Thoracic aorta (tissue), 2 donors: ENCODE measurements at regions not wholly inside any gene's neighbourhood (a gene's known extent, or its start where the extent isn't known, plus 50 kb on each side); places are given as distances from the start of the nearest gene placed in this dataset.

Experiments used
- ATAC-seq: fragments of 150-250 bp; one replicate; pipeline ENCODE4 v1.8.0; 2017; ENCODE audit warnings: low read depth; ENCODE audit not compliant: insufficient number of reproducible peaks, low FRiP score
- DNase-seq: peaks from one replicate; pipeline ENCODE4 v3.0.0-alpha.2; 2020; ENCODE audit warnings: low spot score
- H3K27ac ChIP-seq, 2 donors: fragments of 200-600 bp; sonication (generic); 1 replicate in 1 of 2; 2 replicates in 1 of 2; pipeline ENCODE4 v1.5.1; 2016; ENCODE audit warnings: mild to moderate bottlenecking in 2 of 2, moderate library complexity in 2 of 2
- H3K27me3 ChIP-seq: fragments of 200-600 bp; sonication (generic); replicated peaks from 2 replicates; pipeline ENCODE4 v1.6.0; 2016; ENCODE audit warnings: mild to moderate bottlenecking; ENCODE audit not compliant: insufficient read depth
- H3K36me3 ChIP-seq: fragments of 200-600 bp; sonication (generic); one replicate; pipeline ENCODE4 v1.5.1; 2016
- H3K4me1 ChIP-seq, 2 donors: fragments of 200-600 bp; sonication (generic); 1 replicate in 1 of 2; 2 replicates in 1 of 2; pipeline versions ENCODE4 v1.5.1 to v1.6.0; 2016; ENCODE audit warnings: low read depth in 2 of 2, mild to moderate bottlenecking in 1 of 2; ENCODE audit not compliant: control insufficient read depth in 1 of 2
- H3K4me3 ChIP-seq: fragments of 200-600 bp; sonication (generic); 2 replicates; pipeline ENCODE4 v1.5.1; 2016; ENCODE audit warnings: mild to moderate bottlenecking
- H3K9me3 ChIP-seq: fragments of 200-600 bp; sonication (generic); 2 replicates; pipeline ENCODE4 v1.5.1; 2016
- CTCF ChIP-seq: fragments of 200-600 bp; sonication (generic); IDR thresholded peaks from one replicate; pipeline ENCODE4 v1.5.1; 2019; ENCODE audit warnings: antibody characterized with exemption

- Histone ChIP-seq H3K9me3 (no peaks in the 10 kb centered on the region), H3K27me3 (no peaks in the 10 kb centered on the region), H3K4me3 (peak overlapping the region; percentile 71), H3K36me3 (no peaks in the 10 kb centered on the region), H3K27ac (peak overlapping the region; percentile 52 to 86), H3K4me1 (peaks cover 12 to 35% of the 10 kb centered on the region in 2 donors)
- peak; percentile 38 for TF ChIP-seq CTCF
- ATAC-seq (peak; percentile 68), DNase-seq (peak; percentile 16)
Measured at GRCh38 chr13:109869312-109870237, 83.2 kb upstream of the IRS2 start.

- DNase-seq (no peak), ATAC-seq (no peak)
- no peak for TF ChIP-seq CTCF
- H3K27me3 ChIP-seq: no peaks in the 10 kb centered on the region
- peaks cover 9 to 27% of the 10 kb centered on the region in 2 donors for H3K4me1 ChIP-seq
- H3K9me3 ChIP-seq: no peaks in the 10 kb centered on the region
- peak overlapping the region; percentile 52 to 86 for H3K27ac ChIP-seq
- peak overlapping the region; percentile 71 for H3K4me3 ChIP-seq
- no peaks in the 10 kb centered on the region for H3K36me3 ChIP-seq
Measured at GRCh38 chr13:109868578-109869311, 82.4 kb upstream of the IRS2 start.

- no peak for DNase-seq
- TF ChIP-seq CTCF: no peak
- Histone ChIP-seq H3K36me3 (no peaks in the 10 kb centered on the region), H3K27me3 (no peaks in the 10 kb centered on the region), H3K4me1 (peaks cover 9 to 22% of the 10 kb centered on the region in 2 donors), H3K4me3 (no peak overlapping the region), H3K27ac (no peak overlapping the region), H3K9me3 (no peaks in the 10 kb centered on the region)
- no peak for ATAC-seq
Measured at GRCh38 chr13:109867766-109868165, 81.4 kb upstream of the IRS2 start.

DNA sequence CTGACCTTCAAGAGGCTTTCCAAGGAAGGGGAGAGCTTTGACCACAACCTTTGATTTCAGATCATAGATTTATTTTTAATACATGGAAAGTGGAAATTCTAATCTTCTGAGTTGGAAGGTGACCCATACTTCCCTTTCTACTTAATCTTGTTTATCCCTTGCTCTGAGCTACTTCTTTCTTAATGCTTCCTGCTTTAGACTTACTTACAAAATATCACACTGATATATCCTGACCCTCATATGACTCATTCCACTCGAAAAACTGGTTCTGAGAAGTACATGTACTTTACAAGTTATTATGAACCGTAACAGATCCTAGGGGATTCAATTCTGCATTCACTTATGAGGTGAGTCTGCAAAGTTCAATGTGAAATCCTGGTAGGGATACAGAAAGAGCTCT lies 76.2 kb upstream of the IRS2 start:
- ATAC-seq (no peak), DNase-seq (no peak)
- no peak for TF ChIP-seq CTCF
- no peak overlapping the region for H3K4me3 ChIP-seq
- no peaks in the 10 kb centered on the region for H3K36me3 ChIP-seq
- no peaks in the 10 kb centered on the region for H3K4me1 ChIP-seq
- no peak overlapping the region for H3K27ac ChIP-seq
- no peaks in the 10 kb centered on the region for H3K27me3 ChIP-seq
- H3K9me3 ChIP-seq: no peaks in the 10 kb centered on the region

GRCh38 chr13:109859898-109860297 lies 73.5 kb upstream of the IRS2 start:
- ATAC-seq: no peak
- no peaks in the 10 kb centered on the region for H3K36me3 ChIP-seq
- no peaks in the 10 kb centered on the region for H3K27me3 ChIP-seq
- TF ChIP-seq CTCF: no peak
- DNase-seq: no peak
- H3K4me1 ChIP-seq: no peaks in the 10 kb centered on the region
- H3K9me3 ChIP-seq: no peaks in the 10 kb centered on the region
- no peak overlapping the region for H3K27ac ChIP-seq
- no peak overlapping the region for H3K4me3 ChIP-seq
